Rectal smooth muscle tissue (tissue), 1 donor: ENCODE measurements at regions not wholly inside any gene's neighbourhood (a gene's known extent, or its start where the extent isn't known, plus 50 kb on each side); places are given as distances from the start of the nearest gene placed in this dataset.
"Not testable (repeated sequence)": the region's sequence is repeated elsewhere in the genome, so short reads cannot be mapped to it uniquely, and the experiment has no call there.

Experiments
- H3K27ac ChIP-seq: one replicate; pipeline ENCODE4 v1.7.0; 2013; ENCODE audit warnings: low read depth, low read length, inconsistent platforms
- H3K27me3 ChIP-seq: one replicate; pipeline ENCODE4 v1.7.0; 2013; ENCODE audit warnings: low read length; ENCODE audit not compliant: control insufficient read depth, insufficient read depth
- H3K36me3 ChIP-seq: one replicate; pipeline ENCODE4 v1.7.0; 2013; ENCODE audit warnings: low read length; ENCODE audit not compliant: control insufficient read depth, insufficient read depth
- H3K4me1 ChIP-seq: one replicate; pipeline ENCODE4 v1.7.0; 2013; ENCODE audit warnings: low read length; ENCODE audit not compliant: control insufficient read depth, insufficient read depth
- H3K4me3 ChIP-seq: one replicate; pipeline ENCODE4 v1.7.0; 2013; ENCODE audit warnings: low read length
- H3K9ac ChIP-seq: one replicate; pipeline ENCODE4 v1.7.0; 2013; ENCODE audit warnings: low read length

DNA sequence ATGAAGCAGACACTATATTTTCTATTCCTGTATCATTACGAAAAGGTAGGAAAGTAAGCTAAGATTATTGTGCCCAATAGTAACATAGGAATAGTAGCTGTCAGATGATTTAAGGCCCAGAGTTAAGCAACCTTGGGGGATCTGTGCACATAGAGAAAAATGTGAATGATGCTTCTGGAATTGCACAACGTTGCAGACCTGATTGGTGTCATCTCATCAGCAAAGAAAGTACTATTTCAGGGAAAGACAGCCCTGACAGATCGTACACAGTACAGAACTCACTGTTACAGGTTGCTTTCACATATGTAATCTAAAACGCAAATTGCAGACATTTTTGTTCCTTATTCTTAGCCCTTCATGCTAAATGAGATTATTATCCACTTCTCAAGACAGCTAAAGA lies 535.9 kb downstream of the TRIB2 start:
- Histone ChIP-seq H3K4me1 (no peaks in the 10 kb centered on the region), H3K27ac (no peak overlapping the region), H3K36me3 (no peaks in the 10 kb centered on the region), H3K27me3 (no peaks in the 10 kb centered on the region), H3K9ac (no peak overlapping the region), H3K4me3 (no peak overlapping the region)

DNA sequence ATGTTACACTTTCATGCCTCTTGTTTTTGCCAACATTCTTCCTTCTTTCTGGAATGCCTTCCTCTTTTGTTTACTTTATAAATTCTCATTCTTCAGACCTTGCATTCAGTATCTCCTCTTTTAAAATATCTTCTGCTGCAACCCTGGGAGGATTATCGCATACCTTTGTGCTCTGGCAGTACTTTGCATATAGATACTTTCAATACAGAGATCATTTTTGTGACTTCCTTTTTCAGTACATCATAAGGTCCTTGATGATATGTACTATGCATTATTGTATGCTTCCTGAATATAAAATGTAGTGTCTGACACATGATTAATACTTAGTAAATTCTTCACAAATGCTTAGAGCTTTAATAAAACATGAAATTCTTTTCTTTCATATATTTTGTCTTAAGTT lies 538.7 kb downstream of the TRIB2 start:
- H3K4me3 ChIP-seq = no peak overlapping the region
- H3K27ac ChIP-seq = no peak overlapping the region
- H3K36me3 ChIP-seq = no peaks in the 10 kb centered on the region
- no peaks in the 10 kb centered on the region for H3K4me1 ChIP-seq
- no peak overlapping the region for H3K9ac ChIP-seq
- H3K27me3 ChIP-seq = no peaks in the 10 kb centered on the region

DNA sequence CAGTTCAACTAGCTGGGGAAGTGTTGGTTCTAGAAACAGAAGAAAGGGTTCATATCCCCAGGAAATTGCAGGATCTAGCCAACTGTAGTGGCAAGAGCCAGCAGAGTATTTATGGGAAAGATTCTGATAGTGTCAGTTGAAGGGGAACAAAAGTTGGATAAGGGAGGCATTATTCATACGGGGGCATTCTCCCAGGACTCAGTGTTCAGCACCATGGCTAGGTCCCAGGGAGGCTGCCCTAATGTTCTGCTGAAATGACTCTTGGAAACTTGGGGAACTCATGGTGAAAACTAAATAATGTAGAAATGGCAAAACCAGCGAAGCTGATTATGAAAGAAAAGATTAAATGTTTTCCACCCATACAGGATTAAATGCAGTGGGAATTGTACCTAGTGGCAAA lies 543.7 kb downstream of the TRIB2 start:
- no peaks in the 10 kb centered on the region for H3K27me3 ChIP-seq
- H3K27ac ChIP-seq = no peak overlapping the region
- H3K4me3 ChIP-seq = no peak overlapping the region
- H3K9ac ChIP-seq = no peak overlapping the region
- H3K4me1 ChIP-seq = no peaks in the 10 kb centered on the region
- no peaks in the 10 kb centered on the region for H3K36me3 ChIP-seq

DNA sequence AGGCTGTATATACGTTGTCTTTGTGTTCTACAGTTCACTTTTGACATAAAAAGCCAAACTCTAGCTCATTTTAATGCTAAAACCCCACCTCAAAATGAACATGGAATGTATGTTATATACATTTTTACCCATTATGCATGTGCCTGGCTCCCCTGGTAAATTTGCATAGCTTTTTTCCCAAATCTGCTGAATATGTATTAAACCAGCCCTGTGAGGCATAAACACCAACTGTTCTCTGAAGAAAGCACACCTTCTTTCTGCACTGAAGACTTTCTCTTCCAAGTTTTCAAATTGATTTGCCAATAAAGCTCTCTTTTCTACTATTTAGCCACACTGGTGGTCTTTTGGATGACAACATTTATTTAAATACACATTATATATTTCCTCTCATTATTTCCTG lies 549.4 kb downstream of the TRIB2 start:
- Histone ChIP-seq H3K9ac (no peak overlapping the region), H3K4me3 (no peak overlapping the region), H3K4me1 (no peaks in the 10 kb centered on the region), H3K27ac (no peak overlapping the region), H3K36me3 (no peaks in the 10 kb centered on the region), H3K27me3 (no peaks in the 10 kb centered on the region)

DNA sequence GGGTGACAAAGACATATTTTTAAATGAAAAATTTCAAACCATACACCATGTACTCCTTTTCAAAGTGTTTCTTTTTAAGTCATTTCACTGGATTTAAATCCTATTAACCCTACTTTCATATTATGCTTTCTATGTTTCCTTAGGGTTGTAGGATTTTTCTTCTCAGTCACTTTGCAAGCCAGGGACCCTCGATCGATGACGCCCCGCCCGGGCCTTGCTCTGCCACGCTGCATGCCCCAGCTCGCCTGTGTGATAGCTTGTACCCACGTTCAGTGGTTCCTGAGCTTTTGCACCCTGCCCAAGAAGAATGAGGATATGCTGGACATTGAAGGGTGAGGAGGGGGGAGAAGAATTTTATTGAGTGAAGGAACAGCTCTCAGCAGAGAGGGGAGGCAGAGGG lies 568.0 kb downstream of the TRIB2 start:
- Histone ChIP-seq H3K9ac (no peak overlapping the region), H3K36me3 (no peaks in the 10 kb centered on the region), H3K4me3 (no peak overlapping the region), H3K4me1 (no peaks in the 10 kb centered on the region), H3K27ac (no peak overlapping the region), H3K27me3 (no peaks in the 10 kb centered on the region)

DNA sequence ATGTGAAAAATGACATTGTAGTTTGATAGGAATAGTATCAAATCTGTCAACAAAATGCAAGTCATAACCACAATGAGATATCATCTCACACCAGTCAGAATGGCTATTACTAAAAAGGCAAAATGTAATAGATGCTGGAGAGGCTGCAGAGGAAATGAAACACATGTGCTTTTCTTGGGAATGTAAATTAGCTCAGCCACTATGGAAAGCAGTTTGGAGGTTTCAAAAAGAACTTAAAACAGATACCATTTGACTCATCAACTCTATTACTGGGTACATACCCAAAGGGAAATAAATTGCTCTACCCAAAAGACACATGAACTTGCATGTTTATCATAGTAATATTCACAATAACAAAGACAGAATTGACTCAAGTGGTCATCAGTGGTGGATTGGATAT lies 572.6 kb downstream of the TRIB2 start:
- Histone ChIP-seq H3K36me3 (no peaks in the 10 kb centered on the region), H3K4me3 (no peak overlapping the region), H3K27me3 (no peaks in the 10 kb centered on the region), H3K4me1 (no peaks in the 10 kb centered on the region), H3K9ac (no peak overlapping the region), H3K27ac (no peak overlapping the region)

DNA sequence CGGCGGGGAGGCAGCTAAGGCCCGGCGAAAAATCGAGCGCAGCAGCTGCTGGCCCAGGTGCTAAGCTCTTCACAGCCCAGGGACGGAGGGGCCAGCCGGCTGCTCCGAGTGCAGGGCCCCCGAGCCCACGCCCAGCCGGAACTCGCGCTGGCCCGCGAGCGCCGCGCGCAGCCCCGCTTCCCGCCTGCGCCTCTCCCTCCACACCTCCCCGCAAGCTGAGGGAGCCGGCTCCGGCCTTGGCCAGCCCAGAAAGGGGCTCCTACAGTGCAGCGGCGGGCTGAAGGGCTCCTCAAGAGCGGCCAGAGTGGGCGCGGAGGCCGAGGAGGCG lies 591.7 kb downstream of the TRIB2 start:
- H3K4me3 ChIP-seq, H3K36me3 ChIP-seq, H3K4me1 ChIP-seq, H3K9ac ChIP-seq, H3K27me3 ChIP-seq, H3K27ac ChIP-seq: not testable (repeated sequence)

DNA sequence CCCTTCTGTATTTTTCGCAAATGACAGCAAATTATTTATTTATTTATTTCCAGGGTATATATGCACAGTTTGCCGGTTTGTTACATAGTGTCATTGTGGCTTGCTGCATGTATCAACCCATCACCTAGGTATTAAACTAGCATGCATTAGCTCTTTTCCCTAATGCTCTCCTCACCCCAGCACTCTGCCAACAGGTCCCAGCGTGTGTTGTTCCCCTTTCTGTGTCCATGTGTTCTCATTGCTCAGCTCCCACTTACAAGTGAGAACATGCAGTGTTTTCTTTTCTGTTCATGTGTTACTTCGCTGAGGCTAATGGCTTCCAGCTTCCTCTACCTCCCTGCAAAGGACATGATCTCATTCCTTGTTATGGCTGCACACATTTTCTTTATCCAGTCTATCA lies 592.3 kb downstream of the TRIB2 start:
- H3K4me1 ChIP-seq = no peaks in the 10 kb centered on the region
- H3K4me3 ChIP-seq = no peak overlapping the region
- no peak overlapping the region for H3K27ac ChIP-seq
- H3K36me3 ChIP-seq = no peaks in the 10 kb centered on the region
- H3K9ac ChIP-seq = no peak overlapping the region
- H3K27me3 ChIP-seq = no peaks in the 10 kb centered on the region

DNA sequence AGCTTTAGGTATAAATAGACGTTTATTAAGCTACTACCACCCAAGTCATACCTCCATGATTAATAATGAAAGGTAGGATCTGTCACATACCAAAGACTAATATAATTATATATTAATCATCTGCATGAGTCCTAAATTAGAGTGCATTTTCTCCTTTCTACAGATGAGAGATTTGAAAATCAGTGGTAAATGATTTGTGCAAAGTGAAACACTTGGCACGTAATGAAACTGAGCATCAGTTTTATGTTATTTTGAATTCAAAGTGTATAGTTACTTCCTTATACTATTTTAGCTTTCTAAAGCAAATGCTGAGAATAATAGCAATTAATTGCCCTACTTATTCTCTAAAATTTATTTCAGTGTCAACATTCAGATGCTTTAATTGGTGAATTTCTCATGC lies 615.3 kb downstream of the TRIB2 start:
- Histone ChIP-seq H3K36me3 (no peaks in the 10 kb centered on the region), H3K27ac (no peak overlapping the region), H3K9ac (no peak overlapping the region), H3K27me3 (no peaks in the 10 kb centered on the region), H3K4me1 (no peaks in the 10 kb centered on the region), H3K4me3 (no peak overlapping the region)

DNA sequence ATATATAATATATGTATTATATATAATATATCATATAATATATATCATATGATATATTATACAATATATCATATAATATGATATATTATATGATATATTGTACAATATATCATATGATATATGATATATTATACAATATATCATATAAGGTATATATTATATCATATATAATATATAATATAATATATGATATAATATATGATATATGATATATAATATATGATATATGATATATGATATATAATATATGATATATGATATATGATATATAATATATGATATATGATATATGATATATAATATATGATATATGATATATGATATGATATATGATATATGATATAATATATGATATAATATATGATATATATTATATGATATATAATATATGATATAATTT lies 617.3 kb downstream of the TRIB2 start:
- not testable (repeated sequence) for H3K9ac ChIP-seq, H3K36me3 ChIP-seq, H3K27me3 ChIP-seq, H3K4me1 ChIP-seq, H3K4me3 ChIP-seq, H3K27ac ChIP-seq

DNA sequence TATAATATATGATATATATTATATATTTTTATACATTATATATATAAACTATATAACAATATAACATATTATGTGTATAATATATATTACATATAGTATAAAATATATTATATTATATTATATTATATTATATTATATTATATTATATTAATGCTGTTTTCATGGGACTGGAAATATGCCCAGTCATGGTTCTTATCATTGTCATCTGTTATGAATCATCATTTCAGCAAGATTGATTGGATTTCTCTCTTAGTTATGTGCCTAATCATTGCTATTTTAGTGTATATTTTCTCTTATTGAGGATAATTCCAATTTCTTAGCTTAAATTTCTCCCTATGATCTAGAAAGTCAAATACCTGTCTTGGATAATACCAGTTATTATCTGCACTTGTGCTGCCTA lies 617.8 kb downstream of the TRIB2 start:
- H3K4me3 ChIP-seq = no peak overlapping the region
- H3K4me1 ChIP-seq = no peaks in the 10 kb centered on the region
- no peak overlapping the region for H3K27ac ChIP-seq
- H3K27me3 ChIP-seq = no peaks in the 10 kb centered on the region
- no peaks in the 10 kb centered on the region for H3K36me3 ChIP-seq
- H3K9ac ChIP-seq = no peak overlapping the region

DNA sequence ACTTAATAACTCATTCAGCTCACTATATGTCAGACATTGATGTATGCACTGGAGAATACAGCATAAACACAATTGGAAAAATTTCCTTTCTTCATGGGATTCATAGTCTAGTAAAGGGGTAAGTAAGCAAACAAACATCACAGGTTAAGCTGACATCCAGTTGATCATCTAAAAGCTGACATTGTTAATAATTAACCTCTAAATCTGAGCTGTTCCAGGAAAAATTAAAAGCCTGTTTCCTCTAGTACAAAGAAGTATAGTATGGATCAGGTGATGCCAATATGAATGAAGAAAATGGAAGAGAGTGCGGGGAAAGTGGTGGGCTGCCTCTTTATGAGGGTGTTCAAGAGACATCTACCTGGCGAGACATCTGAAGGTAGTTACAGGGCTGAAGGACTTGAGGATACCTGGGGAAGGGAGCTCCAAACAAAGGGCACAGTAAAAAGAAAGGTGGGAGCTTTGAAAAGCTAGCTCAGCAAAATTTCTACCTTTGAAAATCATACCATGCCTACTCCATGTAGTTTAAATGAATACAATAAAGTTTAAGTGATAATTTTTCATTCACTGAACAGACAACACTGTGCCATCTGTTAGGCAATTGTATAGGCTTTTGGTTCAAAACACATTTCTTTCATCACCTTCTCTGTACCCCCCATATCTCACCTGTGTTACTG lies 619.3 kb downstream of the TRIB2 start:
- no peak overlapping the region for H3K4me3 ChIP-seq
- no peak overlapping the region for H3K27ac ChIP-seq
- no peak overlapping the region for H3K9ac ChIP-seq
- no peaks in the 10 kb centered on the region for H3K36me3 ChIP-seq
- H3K27me3 ChIP-seq = no peaks in the 10 kb centered on the region
- H3K4me1 ChIP-seq = no peaks in the 10 kb centered on the region

DNA sequence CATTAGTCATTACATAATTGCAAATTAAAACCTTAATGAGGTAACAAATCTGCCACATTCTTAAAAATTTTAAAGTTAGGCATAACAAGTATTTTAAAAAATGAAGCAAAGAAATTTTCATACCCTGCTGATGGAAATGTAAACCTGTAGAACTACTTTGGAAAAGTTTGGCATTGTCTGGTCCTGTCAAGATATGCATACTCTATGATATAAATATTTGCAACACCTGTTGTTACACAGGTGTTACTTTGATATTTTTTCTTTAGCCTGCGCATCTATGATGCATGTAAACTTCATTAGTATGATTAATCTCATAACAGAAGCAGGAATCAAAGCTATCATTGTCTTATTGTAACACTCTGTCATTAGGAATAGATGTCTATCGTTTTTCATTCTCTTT lies 634.3 kb downstream of the TRIB2 start:
- Histone ChIP-seq H3K4me3 (no peak overlapping the region), H3K27ac (no peak overlapping the region), H3K27me3 (no peaks in the 10 kb centered on the region), H3K4me1 (no peaks in the 10 kb centered on the region), H3K9ac (no peak overlapping the region), H3K36me3 (no peaks in the 10 kb centered on the region)
